ENCODE measurements at regions not wholly inside any gene's neighbourhood (a gene's known extent, or its start where the extent isn't known, plus 50 kb on each side); places are given as distances from the start of the nearest gene placed in this dataset.
"Not testable (repeated sequence)": the region's sequence is repeated elsewhere in the genome, so short reads cannot be mapped to it uniquely, and the experiment has no call there.

- DNase-seq, result no peak
Observed at GRCh38 chr17:13153036-13153435, 135.2 kb upstream of the ELAC2 start.

GRCh38 chr17:13152501-13152900 is 134.7 kb upstream of the ELAC2 start:
- DNase-seq, result no peak

GRCh38 chr17:13150738-13151137 is 132.9 kb upstream of the ELAC2 start:
- not testable (repeated sequence) for DNase-seq

- no peak for DNase-seq
Observed at GRCh38 chr17:13143001-13143400, 125.2 kb upstream of the ELAC2 start.

GRCh38 chr17:13140750-13141149 is 122.9 kb upstream of the ELAC2 start:
- DNase-seq, result no peak

GRCh38 chr17:13135506-13135905 is 117.7 kb upstream of the ELAC2 start:
- DNase-seq, result no peak

- DNase-seq, result no peak
Observed at GRCh38 chr17:13134076-13134475, 116.2 kb upstream of the ELAC2 start.

GRCh38 chr17:13131225-13131624 is 113.4 kb upstream of the ELAC2 start:
- no peak for DNase-seq

GRCh38 chr17:13129356-13129755 is 111.5 kb upstream of the ELAC2 start:
- no peak for DNase-seq

- DNase-seq, result no peak
Observed at GRCh38 chr17:13128676-13129075, 110.8 kb upstream of the ELAC2 start.

- DNase-seq, result no peak
Observed at GRCh38 chr17:13127921-13128602, 110.2 kb upstream of the ELAC2 start.

GRCh38 chr17:13120864-13121263 is 103.0 kb upstream of the ELAC2 start:
- no peak for DNase-seq

GRCh38 chr17:13118311-13118710 is 100.5 kb upstream of the ELAC2 start:
- DNase-seq, result no peak

- no peak for DNase-seq
Observed at GRCh38 chr17:13117616-13118015, 99.8 kb upstream of the ELAC2 start.

GRCh38 chr17:13114601-13115031 is 96.8 kb upstream of the ELAC2 start:
- peak in 8 of 56 donors; percentile 0 to 9 (median 3) for DNase-seq

GRCh38 chr17:13113821-13114525 is 96.1 kb upstream of the ELAC2 start:
- no peak for DNase-seq

GRCh38 chr17:13107676-13108235 is 89.9 kb upstream of the ELAC2 start:
- no peak for DNase-seq

GRCh38 chr17:13106171-13106570 is 88.3 kb upstream of the ELAC2 start:
- DNase-seq, result no peak

GRCh38 chr17:13104576-13104975 is 86.7 kb upstream of the ELAC2 start:
- DNase-seq, result no peak

GRCh38 chr17:13102477-13102876 is 84.7 kb upstream of the ELAC2 start:
- DNase-seq, result no peak

GRCh38 chr17:13099926-13100325 is 82.1 kb upstream of the ELAC2 start:
- DNase-seq, result no peak

GRCh38 chr17:13099089-13099735 is 81.4 kb upstream of the ELAC2 start:
- no peak for DNase-seq

Data from amygdala (tissue), 56 donors.